ENCODE measurements at regions not wholly inside any gene's neighbourhood (a gene's known extent, or its start where the extent isn't known, plus 50 kb on each side); places are given as distances from the start of the nearest gene placed in this dataset.
A peak's percentile ranks its signal among the peaks of the same experiment; 100 is the strongest.

GRCh38 chr2:183243758-183244157, 119.5 kb downstream of the NUP35 start:
- H3K27ac ChIP-seq (ENCODE audit: low read depth in 1 of 3, low read length in 2 of 3), result no peak overlapping the region
- H3K4me3 ChIP-seq (ENCODE audit: low read depth in 1 of 3, low read length in 3 of 3), result no peak overlapping the region
- WGBS, 3 donors, result 88 to 94% (median 91%) methylated on average over 3 of the region's 3 CpGs
- no peaks in the 10 kb centered on the region for H3K4me1 ChIP-seq (ENCODE audit: control insufficient read depth in 3 of 3, insufficient read depth in 2 of 3, low read depth in 1 of 3, low read length in 2 of 3)
- H3K27me3 ChIP-seq (ENCODE audit: control insufficient read depth in 3 of 3, insufficient read depth in 3 of 3, low read length in 3 of 3), result no peaks in the 10 kb centered on the region
- no peaks in the 10 kb centered on the region for H3K36me3 ChIP-seq (ENCODE audit: control insufficient read depth in 3 of 3, insufficient read depth in 2 of 3, low read depth in 1 of 3, low read length in 3 of 3)
- no peaks in the 10 kb centered on the region for H3K9me3 ChIP-seq (ENCODE audit: control insufficient read depth in 2 of 2, insufficient read depth in 1 of 2, low read depth in 1 of 2, low read length in 1 of 2)
- FAIRE-seq (no peak), DNase-seq (no peak)

- Histone ChIP-seq H3K36me3 (ENCODE audit: control insufficient read depth in 3 of 3, insufficient read depth in 2 of 3, low read depth in 1 of 3, low read length in 3 of 3) (no peaks in the 10 kb centered on the region), H3K4me3 (ENCODE audit: low read depth in 1 of 3, low read length in 3 of 3) (no peak overlapping the region), H3K27ac (ENCODE audit: low read depth in 1 of 3, low read length in 2 of 3) (no peak overlapping the region), H3K27me3 (ENCODE audit: control insufficient read depth in 3 of 3, insufficient read depth in 3 of 3, low read length in 3 of 3) (no peaks in the 10 kb centered on the region), H3K4me1 (ENCODE audit: control insufficient read depth in 3 of 3, insufficient read depth in 2 of 3, low read depth in 1 of 3, low read length in 2 of 3) (no peaks in the 10 kb centered on the region), H3K9me3 (ENCODE audit: control insufficient read depth in 2 of 2, insufficient read depth in 1 of 2, low read depth in 1 of 2, low read length in 1 of 2) (no peaks in the 10 kb centered on the region)
- FAIRE-seq (no peak), DNase-seq (no peak)
- 92 to 94% (median 93%) methylated on average over 2 of the region's 2 CpGs for whole genome bisulfite sequencing, 3 donors
Observed at GRCh38 chr2:183244300-183244844, 120.1 kb downstream of the NUP35 start.

GRCh38 chr2:183248866-183249567, 124.8 kb downstream of the NUP35 start:
- Histone ChIP-seq H3K36me3 (ENCODE audit: control insufficient read depth in 3 of 3, insufficient read depth in 2 of 3, low read depth in 1 of 3, low read length in 3 of 3) (no peaks in the 10 kb centered on the region), H3K27ac (ENCODE audit: low read depth in 1 of 3, low read length in 2 of 3) (no peak overlapping the region), H3K9me3 (ENCODE audit: control insufficient read depth in 2 of 2, insufficient read depth in 1 of 2, low read depth in 1 of 2, low read length in 1 of 2) (no peaks in the 10 kb centered on the region), H3K4me1 (ENCODE audit: control insufficient read depth in 3 of 3, insufficient read depth in 2 of 3, low read depth in 1 of 3, low read length in 2 of 3) (no peaks in the 10 kb centered on the region), H3K27me3 (ENCODE audit: control insufficient read depth in 3 of 3, insufficient read depth in 3 of 3, low read length in 3 of 3) (no peaks in the 10 kb centered on the region), H3K4me3 (ENCODE audit: low read depth in 1 of 3, low read length in 3 of 3) (no peak overlapping the region)
- 5 to 15% (median 9%) methylated on average over 1 of the region's 1 CpG for WGBS, 3 donors
- peak; percentile 39 to 51 for DNase-seq
- FAIRE-seq, result peak; percentile 30

- DNase-seq, result no peak
- Histone ChIP-seq H3K4me3 (ENCODE audit: low read depth in 1 of 3, low read length in 3 of 3) (no peak overlapping the region), H3K4me1 (ENCODE audit: control insufficient read depth in 3 of 3, insufficient read depth in 2 of 3, low read depth in 1 of 3, low read length in 2 of 3) (no peaks in the 10 kb centered on the region), H3K27me3 (ENCODE audit: control insufficient read depth in 3 of 3, insufficient read depth in 3 of 3, low read length in 3 of 3) (no peaks in the 10 kb centered on the region), H3K36me3 (ENCODE audit: control insufficient read depth in 3 of 3, insufficient read depth in 2 of 3, low read depth in 1 of 3, low read length in 3 of 3) (no peaks in the 10 kb centered on the region), H3K9me3 (ENCODE audit: control insufficient read depth in 2 of 2, insufficient read depth in 1 of 2, low read depth in 1 of 2, low read length in 1 of 2) (no peaks in the 10 kb centered on the region), H3K27ac (ENCODE audit: low read depth in 1 of 3, low read length in 2 of 3) (no peak overlapping the region)
- no peak for FAIRE-seq
- 66 to 78% (median 69%) methylated on average over 3 of the region's 3 CpGs for WGBS, 3 donors
Observed at GRCh38 chr2:183250061-183250460, 125.8 kb downstream of the NUP35 start.

- WGBS, 3 donors, result 90 to 95% (median 94%) methylated on average over 3 of the region's 3 CpGs
- Histone ChIP-seq H3K27ac (ENCODE audit: low read depth in 1 of 3, low read length in 2 of 3) (no peak overlapping the region), H3K4me1 (ENCODE audit: control insufficient read depth in 3 of 3, insufficient read depth in 2 of 3, low read depth in 1 of 3, low read length in 2 of 3) (no peaks in the 10 kb centered on the region), H3K27me3 (ENCODE audit: control insufficient read depth in 3 of 3, insufficient read depth in 3 of 3, low read length in 3 of 3) (no peaks in the 10 kb centered on the region), H3K4me3 (ENCODE audit: low read depth in 1 of 3, low read length in 3 of 3) (no peak overlapping the region), H3K36me3 (ENCODE audit: control insufficient read depth in 3 of 3, insufficient read depth in 2 of 3, low read depth in 1 of 3, low read length in 3 of 3) (no peaks in the 10 kb centered on the region), H3K9me3 (ENCODE audit: control insufficient read depth in 2 of 2, insufficient read depth in 1 of 2, low read depth in 1 of 2, low read length in 1 of 2) (no peaks in the 10 kb centered on the region)
- no peak for DNase-seq
- FAIRE-seq, result no peak
Observed at GRCh38 chr2:183250472-183250871, 126.2 kb downstream of the NUP35 start.

GRCh38 chr2:183253441-183254130, 129.3 kb downstream of the NUP35 start:
- 82 to 88% (median 87%) methylated on average over 14 of the region's 14 CpGs for WGBS, 3 donors
- no peak for FAIRE-seq

GRCh38 chr2:183255411-183255810, 131.2 kb downstream of the NUP35 start:
- 83 to 87% (median 83%) methylated on average over 2 of the region's 2 CpGs for WGBS, 3 donors
- Histone ChIP-seq H3K36me3 (ENCODE audit: control insufficient read depth in 3 of 3, insufficient read depth in 2 of 3, low read depth in 1 of 3, low read length in 3 of 3) (no peaks in the 10 kb centered on the region), H3K4me1 (ENCODE audit: control insufficient read depth in 3 of 3, insufficient read depth in 2 of 3, low read depth in 1 of 3, low read length in 2 of 3) (no peaks in the 10 kb centered on the region), H3K4me3 (ENCODE audit: low read depth in 1 of 3, low read length in 3 of 3) (no peak overlapping the region), H3K27ac (ENCODE audit: low read depth in 1 of 3, low read length in 2 of 3) (no peak overlapping the region), H3K27me3 (ENCODE audit: control insufficient read depth in 3 of 3, insufficient read depth in 3 of 3, low read length in 3 of 3) (no peaks in the 10 kb centered on the region), H3K9me3 (ENCODE audit: control insufficient read depth in 2 of 2, insufficient read depth in 1 of 2, low read depth in 1 of 2, low read length in 1 of 2) (no peaks in the 10 kb centered on the region)
- FAIRE-seq (no peak), DNase-seq (no peak)

More at GRCh38 chr2:183253441-183254130, 129.3 kb downstream of the NUP35 start:
- Histone ChIP-seq H3K36me3 (ENCODE audit: control insufficient read depth in 3 of 3, insufficient read depth in 2 of 3, low read depth in 1 of 3, low read length in 3 of 3) (no peaks in the 10 kb centered on the region), H3K9me3 (ENCODE audit: control insufficient read depth in 2 of 2, insufficient read depth in 1 of 2, low read depth in 1 of 2, low read length in 1 of 2) (no peaks in the 10 kb centered on the region), H3K4me3 (ENCODE audit: low read depth in 1 of 3, low read length in 3 of 3) (no peak overlapping the region), H3K27me3 (ENCODE audit: control insufficient read depth in 3 of 3, insufficient read depth in 3 of 3, low read length in 3 of 3) (no peaks in the 10 kb centered on the region), H3K4me1 (ENCODE audit: control insufficient read depth in 3 of 3, insufficient read depth in 2 of 3, low read depth in 1 of 3, low read length in 2 of 3) (no peaks in the 10 kb centered on the region), H3K27ac (ENCODE audit: low read depth in 1 of 3, low read length in 2 of 3) (no peak overlapping the region)
- no peak for DNase-seq

- no peaks in the 10 kb centered on the region for H3K27me3 ChIP-seq (ENCODE audit: control insufficient read depth in 3 of 3, insufficient read depth in 3 of 3, low read length in 3 of 3)
- DNase-seq (no peak), FAIRE-seq (no peak)
- 78 to 91% (median 89%) methylated on average over 1 of the region's 1 CpG for WGBS, 3 donors
- peaks cover 0 to 2% of the 10 kb centered on the region in 2 donors for H3K9me3 ChIP-seq (ENCODE audit: control insufficient read depth in 2 of 2, insufficient read depth in 1 of 2, low read depth in 1 of 2, low read length in 1 of 2)
- H3K36me3 ChIP-seq (ENCODE audit: control insufficient read depth in 3 of 3, insufficient read depth in 2 of 3, low read depth in 1 of 3, low read length in 3 of 3), result no peaks in the 10 kb centered on the region
- no peaks in the 10 kb centered on the region for H3K4me1 ChIP-seq (ENCODE audit: control insufficient read depth in 3 of 3, insufficient read depth in 2 of 3, low read depth in 1 of 3, low read length in 2 of 3)
- H3K4me3 ChIP-seq (ENCODE audit: low read depth in 1 of 3, low read length in 3 of 3), result no peak overlapping the region
- no peak overlapping the region for H3K27ac ChIP-seq (ENCODE audit: low read depth in 1 of 3, low read length in 2 of 3)
Observed at GRCh38 chr2:183259921-183260320, 135.7 kb downstream of the NUP35 start.
